OCI-LY7 (cell line): ENCODE measurements at regions not wholly inside any gene's neighbourhood (a gene's known extent, or its start where the extent isn't known, plus 50 kb on each side); places are given as distances from the start of the nearest gene placed in this dataset.

Source experiments
- BruUV-seq: library from RNA; stranded (reverse); fragments of 400-500 nt; replicated peaks from 2 replicates; lab custom pipeline; 2021; lab: Mats Ljungman, UMichigan
- CTCF ChIA-PET: fragments of 300-600 bp; sonication (Branson Sonifier 250); formaldehyde crosslinking; loops from one replicate; lab custom pipeline; 2022; ENCODE audit warnings: antibody characterized with exemption; ENCODE audit not compliant: unreplicated experiment; lab: Charles Lee
- POLR2A ChIA-PET: fragments of 300-600 bp; sonication (Branson Sonifier 250); formaldehyde crosslinking; loops from one replicate; lab custom pipeline; 2022; ENCODE audit warnings: antibody characterized with exemption; lab: Charles Lee
- DNase-seq: peaks from one replicate; pipeline ENCODE4 v3.0.0-alpha.2; 2015; ENCODE audit warnings: low spot score
- H2AFZ ChIP-seq: fragments of 200-600 bp; sonication (generic), shearing (Covaris generic); 2 replicates; pipeline ENCODE4 v1.6.1; 2014; ENCODE audit warnings: mild to moderate bottlenecking, antibody characterized with exemption, low read length, moderate library complexity
- H3K27ac ChIP-seq: fragments of 200-600 bp; sonication (generic); 2 replicates; pipeline ENCODE4 v1.5.1; 2014; ENCODE audit warnings: mixed run types, low read depth, mild to moderate bottlenecking, moderate library complexity, low read length, inconsistent platforms; ENCODE audit not compliant: poor library complexity, severe bottlenecking
- H3K36me3 ChIP-seq: fragments of 200-600 bp; sonication (generic); 2 replicates; pipeline ENCODE4 v1.6.1; 2014; ENCODE audit warnings: mild to moderate bottlenecking, antibody characterized with exemption, low read length, moderate library complexity, mixed read lengths; ENCODE audit not compliant: insufficient read depth
- H3K4me1 ChIP-seq: fragments of 200-600 bp; sonication (generic); 2 replicates; pipeline ENCODE4 v1.5.1; 2014; ENCODE audit warnings: mild to moderate bottlenecking, low read length; ENCODE audit not compliant: insufficient read depth, poor library complexity, severe bottlenecking
- H3K4me2 ChIP-seq: fragments of 200-600 bp; sonication (generic); 2 replicates; pipeline ENCODE4 v1.6.1; 2014; ENCODE audit warnings: mild to moderate bottlenecking, low read length
- H3K4me3 ChIP-seq: fragments of 200-600 bp; sonication (generic); 2 replicates; pipeline ENCODE4 v1.5.1; 2014; ENCODE audit warnings: mild to moderate bottlenecking, low read depth, low read length; ENCODE audit not compliant: poor library complexity, severe bottlenecking
- H3K79me2 ChIP-seq: fragments of 200-600 bp; sonication (generic); 2 replicates; pipeline ENCODE4 v1.6.1; 2016; ENCODE audit warnings: low read depth, mild to moderate bottlenecking, low read length, moderate library complexity, mixed read lengths; ENCODE audit not compliant: insufficient read depth
- H3K9me2 ChIP-seq: fragments of 200-600 bp; sonication (generic); 2 replicates; pipeline ENCODE4 v1.6.1; 2016; ENCODE audit warnings: mild to moderate bottlenecking, low read length, mixed read lengths; ENCODE audit not compliant: insufficient read depth
- H3K9me3 ChIP-seq: fragments of 200-600 bp; sonication (generic); 2 replicates; pipeline ENCODE4 v1.6.1; 2014; ENCODE audit warnings: mild to moderate bottlenecking, mixed run types, low read length, mixed read lengths
- H4K20me1 ChIP-seq: fragments of 200-600 bp; sonication (generic); 2 replicates; pipeline ENCODE4 v1.6.1; 2014; ENCODE audit warnings: mild to moderate bottlenecking, antibody characterized with exemption, low read length, moderate library complexity, mixed read lengths; ENCODE audit not compliant: insufficient read depth
- CTCF ChIP-seq: fragments of 200-600 bp; sonication (generic); conservative IDR thresholded peaks from 2 replicates; pipeline ENCODE4 v1.5.1; 2014; ENCODE audit warnings: mild to moderate bottlenecking, antibody characterized with exemption, low read length, moderate library complexity, mixed read lengths
- EZH2phosphoT487 ChIP-seq: fragments of 200-600 bp; sonication (generic); IDR thresholded peaks from 2 replicates; pipeline ENCODE4 v1.6.1; 2018; ENCODE audit warnings: low read depth, borderline replicate concordance, mild to moderate bottlenecking, mixed run types, antibody characterized with exemption, low read length, moderate library complexity, mixed read lengths
- intact Hi-C: fragments of 100-400 bp; cut with micrococcal nuclease; formaldehyde crosslinking; loops from one replicate; pipeline ENCODE4 v1.10.0; 2022; ENCODE audit not compliant: unreplicated experiment

GRCh38 chr1:221801251-221801661 is 59.4 kb upstream of the DUSP10 start:
- H3K27ac ChIP-seq, result no peak overlapping the region
- no peak overlapping the region for H3K4me2 ChIP-seq
- H3K4me3 ChIP-seq, result no peak overlapping the region
- intact Hi-C loops, result no loop called here
- BruUV-seq, result no TSS peak
- H3K9me3 ChIP-seq, result 0 out of 2 replicates have a peak, but pooled peaks cover 5% of the 10 kb centered on the region
- ChIA-PET POLR2A (interaction anchor here (0.6 to 1.0 kb wide), 2 partner anchors 13 to 1733 kb away, joined by 3 to 5 read pairs; no protein-coding TSS in a partner anchor), CTCF (no interaction called here)
- H3K9me2 ChIP-seq, result no peaks in the 10 kb centered on the region
- H3K79me2 ChIP-seq, result no peaks in the 10 kb centered on the region
- H2AFZ ChIP-seq, result no peak overlapping the region
- TF ChIP-seq EZH2phosphoT487 (no peak), CTCF (no peak)
- H3K36me3 ChIP-seq, result no peaks in the 10 kb centered on the region
- no peak for DNase-seq
- peaks cover under 1% of the 10 kb centered on the region for H3K4me1 ChIP-seq
- H4K20me1 ChIP-seq, result no peaks in the 10 kb centered on the region

- intact Hi-C loops, result no loop called here
- no TSS peak for BruUV-seq
- H3K79me2 ChIP-seq, result no peaks in the 10 kb centered on the region
- DNase-seq, result no peak
- H3K36me3 ChIP-seq, result no peaks in the 10 kb centered on the region
- H3K4me3 ChIP-seq, result no peak overlapping the region
- H3K27ac ChIP-seq, result no peak overlapping the region
- no peaks in the 10 kb centered on the region for H3K9me2 ChIP-seq
- no peak for TF ChIP-seq CTCF
- TF ChIP-seq EZH2phosphoT487, result no peak
- H3K4me1 ChIP-seq, result no peaks in the 10 kb centered on the region
- POLR2A ChIA-PET, result interaction anchor here (0.6 to 1.0 kb wide), 3 partner anchors 13 to 1733 kb away, joined by 3 to 5 read pairs (median 3); no protein-coding TSS in a partner anchor
- H3K9me3 ChIP-seq, result 0 out of 2 replicates have a peak, but pooled peaks cover 5% of the 10 kb centered on the region
- CTCF ChIA-PET, result no interaction called here
- no peak overlapping the region for H2AFZ ChIP-seq
- no peaks in the 10 kb centered on the region for H4K20me1 ChIP-seq
- H3K4me2 ChIP-seq, result no peak overlapping the region
Measured at GRCh38 chr1:221800831-221801230, 58.9 kb upstream of the DUSP10 start.

GRCh38 chr1:221797506-221797905 is 55.6 kb upstream of the DUSP10 start:
- H3K36me3 ChIP-seq, result no peaks in the 10 kb centered on the region
- 0 out of 2 replicates have a peak, but pooled peaks cover 5% of the 10 kb centered on the region for H3K9me3 ChIP-seq
- BruUV-seq, result no TSS peak
- ChIA-PET POLR2A (no interaction called here), CTCF (no interaction called here)
- intact Hi-C loops, result no loop called here
- no peak overlapping the region for H3K4me3 ChIP-seq
- no peaks in the 10 kb centered on the region for H3K9me2 ChIP-seq
- TF ChIP-seq CTCF, result no peak
- TF ChIP-seq EZH2phosphoT487, result no peak
- H3K4me1 ChIP-seq, result no peaks in the 10 kb centered on the region
- no peak overlapping the region for H3K27ac ChIP-seq
- no peak overlapping the region for H3K4me2 ChIP-seq
- H3K79me2 ChIP-seq, result no peaks in the 10 kb centered on the region
- H2AFZ ChIP-seq, result no peak overlapping the region
- no peak for DNase-seq
- H4K20me1 ChIP-seq, result no peaks in the 10 kb centered on the region
